GM12878 (cell line): ENCODE measurements at regions not wholly inside any gene's neighbourhood (a gene's known extent, or its start where the extent isn't known, plus 50 kb on each side); places are given as distances from the start of the nearest gene placed in this dataset.

Experiments used
- ATAC-seq: fragments of 200-7000 bp; cut with Tn5 transposase; 3 replicates; pipeline ENCODE4 v1.9.1; 2020; ENCODE audit warnings: mild to moderate bottlenecking, moderate library complexity
- BruUV-seq: library from RNA; stranded (reverse); fragments of 400-500 nt; replicated peaks from 2 replicates; lab custom pipeline; 2021; lab: Mats Ljungman, UMichigan
- CTCF ChIA-PET: fragments of 300-600 bp; sonication (Branson Sonifier 250); formaldehyde crosslinking; extraction: SDS; loops from one replicate; lab custom pipeline; 2021; ENCODE audit warnings: inconsistent platforms; lab: Yijun Ruan, JAX
- POLR2A ChIA-PET: fragments of 350-600 bp; formaldehyde crosslinking; extraction: SDS; loops from one replicate; lab custom pipeline; 2021; ENCODE audit warnings: inconsistent platforms; lab: Charles Lee
- RAD21 ChIA-PET: fragments of 300-600 bp; sonication (Branson Sonifier 250); formaldehyde crosslinking; loops from one replicate; lab custom pipeline; 2023; ENCODE audit warnings: antibody characterized with exemption; ENCODE audit not compliant: unreplicated experiment; lab: Charles Lee
- SMC1A ChIA-PET: fragments of 300-600 bp; sonication (Branson Sonifier 250); formaldehyde crosslinking; loops from one replicate; lab custom pipeline; 2023; ENCODE audit not compliant: unreplicated experiment, uncharacterized antibody; lab: Charles Lee
- DNase-seq: peaks from one replicate; pipeline ENCODE4 v3.0.0-alpha.2; 2011; ENCODE audit warnings: low read depth, low spot score
- FAIRE-seq: peaks from 3 replicates; lab custom pipeline; 2011; peaks lifted over from hg19 to GRCh38; lab: Jason Lieb, UNC
- H2AFZ ChIP-seq: 2 replicates; pipeline ENCODE4 v1.6.0; 2011; ENCODE audit warnings: low read depth, low read length, control low read depth; ENCODE audit not compliant: control insufficient read depth
- H3K27ac ChIP-seq: 2 replicates; pipeline ENCODE4 v1.5.1; 2011; ENCODE audit warnings: control low read depth; ENCODE audit not compliant: control insufficient read depth, insufficient read depth
- H3K27me3 ChIP-seq, 2 experiments: replicated peaks in 1 of 2; 2 replicates each; pipeline versions ENCODE4 v1.6.0 to v1.6.1; 2011; ENCODE audit warnings: low read length in 1 of 2; ENCODE audit not compliant: control insufficient read depth in 2 of 2, insufficient read depth in 2 of 2
- H3K36me3 ChIP-seq, 2 experiments: 2 replicates each; pipeline ENCODE4 v1.5.1; 2011; ENCODE audit warnings: low read length in 1 of 2; ENCODE audit not compliant: control insufficient read depth in 2 of 2, insufficient read depth in 2 of 2
- H3K4me1 ChIP-seq: 2 replicates; pipeline ENCODE4 v1.6.1; 2011; ENCODE audit warnings: mild to moderate bottlenecking, low read length, moderate library complexity, mixed read lengths; ENCODE audit not compliant: control insufficient read depth, insufficient read depth
- H3K4me2 ChIP-seq: 2 replicates; pipeline ENCODE4 v1.6.0; 2011; ENCODE audit warnings: control low read depth; ENCODE audit not compliant: control insufficient read depth, insufficient read depth
- H3K4me3 ChIP-seq: fragments of 200-600 bp; sonication (generic); 2 replicates; pipeline ENCODE4 v1.5.1; 2016
- H3K79me2 ChIP-seq: 2 replicates; pipeline ENCODE4 v1.6.0; 2011; ENCODE audit warnings: low read length; ENCODE audit not compliant: control insufficient read depth, insufficient read depth
- H3K9ac ChIP-seq: 2 replicates; pipeline ENCODE4 v1.8.0; 2011; ENCODE audit warnings: low read length, control low read depth, mixed read lengths; ENCODE audit not compliant: control insufficient read depth, insufficient read depth
- H3K9me3 ChIP-seq: replicated peaks from 3 replicates; pipeline ENCODE4 v1.5.1; 2011; ENCODE audit warnings: mild to moderate bottlenecking, low read length; ENCODE audit not compliant: control insufficient read depth, insufficient read depth
- H4K20me1 ChIP-seq: 2 replicates; pipeline ENCODE4 v1.6.0; 2011; ENCODE audit not compliant: control insufficient read depth, insufficient read depth
- ATF2 ChIP-seq: IDR thresholded peaks from 2 replicates; pipeline ENCODE4 v1.6.1; 2012; ENCODE audit warnings: low read length, inconsistent platforms
- ATF3 ChIP-seq: IDR thresholded peaks from 2 replicates; pipeline ENCODE4 v1.6.1; 2011; ENCODE audit warnings: low read depth, mild to moderate bottlenecking, low read length, moderate library complexity, borderline replicate concordance; ENCODE audit errors: extremely low read depth
- BRCA1 ChIP-seq: IDR thresholded peaks from 2 replicates; pipeline ENCODE4 v1.6.1; 2011; ENCODE audit warnings: low read depth, low read length, improper control_type of control experiment
- EZH2 ChIP-seq: IDR thresholded peaks from 2 replicates; pipeline ENCODE4 v1.6.1; 2012; ENCODE audit warnings: low read depth, mild to moderate bottlenecking, control low read depth, inconsistent platforms, low read length, borderline replicate concordance; ENCODE audit not compliant: control insufficient read depth
- FOXK2 ChIP-seq: fragments of 450-650 bp; IDR thresholded peaks from 2 replicates; pipeline ENCODE4 v1.6.1; 2017; ENCODE audit warnings: mild to moderate bottlenecking, moderate library complexity
- FOXM1 ChIP-seq: IDR thresholded peaks from 2 replicates; pipeline ENCODE4 v1.6.1; 2012; ENCODE audit warnings: low read depth, mild to moderate bottlenecking, inconsistent platforms, low read length, moderate library complexity
- RB1 ChIP-seq: fragments of 450-650 bp; formaldehyde crosslinking; IDR thresholded peaks from 2 replicates; pipeline ENCODE4 v1.6.1; 2017; ENCODE audit warnings: mild to moderate bottlenecking, borderline replicate concordance
- SMAD1 ChIP-seq: fragments of 450-650 bp; IDR thresholded peaks from 2 replicates; pipeline ENCODE4 v1.6.1; 2018; ENCODE audit warnings: mild to moderate bottlenecking, low read depth; ENCODE audit not compliant: partially characterized antibody
- SPI1 ChIP-seq: IDR thresholded peaks from 2 replicates; pipeline ENCODE4 v1.6.1; 2011; ENCODE audit warnings: low read depth, mild to moderate bottlenecking, low read length, moderate library complexity, borderline replicate concordance; ENCODE audit not compliant: insufficient read depth
- SUZ12 ChIP-seq: fragments of 200-600 bp; sonication (generic); IDR thresholded peaks from one replicate; pipeline ENCODE4 v1.6.1; 2018; ENCODE audit warnings: antibody characterized with exemption, mild to moderate bottlenecking; ENCODE audit not compliant: unreplicated experiment
- WGBS: methylation state at CpG from one replicate; pipeline ENCODE4 v1.1.6; 2016; ENCODE audit warnings: low lambda C conversion rate; ENCODE audit not compliant: insufficient replicate concordance, insufficient coverage; ENCODE audit errors: missing lambda C conversion rate; 5-methylcytosine and 5-hydroxymethylcytosine counted together
- in situ Hi-C: fragments of 300-500 bp; cut with MboI; formaldehyde crosslinking; loops from 9 replicates; pipeline ENCODE4 v1.14.3; 2018; ENCODE audit warnings: mixed read lengths
- intact Hi-C: fragments of 100-400 bp; cut with micrococcal nuclease; formaldehyde crosslinking; loops from one replicate; pipeline ENCODE4 v1.14.2; 2022; ENCODE audit not compliant: unreplicated experiment

GRCh38 chr15:87681104-87681503 is 575.4 kb downstream of the NTRK3 start:
- no peak for TF ChIP-seq EZH2
- no peak for TF ChIP-seq FOXM1
- TF ChIP-seq FOXK2 = no peak
- TF ChIP-seq ATF3 = no peak
- no peak for TF ChIP-seq RB1
- no peak for TF ChIP-seq ATF2
- TF ChIP-seq SPI1 = no peak
- no peak for TF ChIP-seq BRCA1
- no peak for TF ChIP-seq SUZ12
- TF ChIP-seq SMAD1 = no peak
- Histone ChIP-seq H4K20me1 (no peaks in the 10 kb centered on the region), H2AFZ (no peak overlapping the region), H3K27me3 (no peaks in the 10 kb centered on the region), H3K79me2 (no peaks in the 10 kb centered on the region), H3K9ac (no peak overlapping the region), H3K4me1 (no peaks in the 10 kb centered on the region), H3K9me3 (no peaks in the 10 kb centered on the region), H3K36me3 (no peaks in the 10 kb centered on the region), H3K27ac (no peak overlapping the region), H3K4me2 (no peak overlapping the region), H3K4me3 (no peak overlapping the region)
- BruUV-seq = no TSS peak
- in situ Hi-C loops (no loop called here), intact Hi-C loops (no loop called here)
- ATAC-seq (no peak), FAIRE-seq (no peak), DNase-seq (no peak)
- SMC1A ChIA-PET = no interaction called here
- CTCF ChIA-PET = no interaction called here
- POLR2A ChIA-PET = no interaction called here
- RAD21 ChIA-PET = interaction anchor here (0.9 kb wide), 1 partner anchor 14 kb away, joined by 3 read pairs; no protein-coding TSS in a partner anchor
- 0% methylated on average over 1 of the region's 1 CpG for WGBS
